Lung (tissue), 11 donors: ENCODE measurements at regions not wholly inside any gene's neighbourhood (a gene's known extent, or its start where the extent isn't known, plus 50 kb on each side); places are given as distances from the start of the nearest gene placed in this dataset.

ENCODE experiments used
- ATAC-seq: fragments of 200-7000 bp; cut with Tn5 transposase; one replicate; pipeline ENCODE4 v1.9.1; 2020; ENCODE audit warnings: moderate number of reproducible peaks; ENCODE audit not compliant: insufficient read depth, low FRiP score
- DNase-seq, 3 donors: peaks; one replicate each; pipeline ENCODE4 v3.0.0-alpha.2; 2013 to 2017
- H3K27ac ChIP-seq, 2 donors: one replicate each; pipeline ENCODE4 v1.5.1; 2013; ENCODE audit warnings: mild to moderate bottlenecking in 2 of 2, moderate library complexity in 2 of 2, control low read depth in 1 of 2, inconsistent platforms in 1 of 2, low read depth in 1 of 2, low read length in 1 of 2
- H3K27me3 ChIP-seq, 3 donors: one replicate each; pipeline ENCODE4 v1.5.1; 2013; ENCODE audit warnings: low read length in 2 of 3; ENCODE audit not compliant: control insufficient read depth in 3 of 3, insufficient read depth in 3 of 3
- H3K36me3 ChIP-seq, 4 donors: one replicate each; pipeline ENCODE4 v1.5.1; 2013; ENCODE audit warnings: low read length in 4 of 4, mild to moderate bottlenecking in 1 of 4, moderate library complexity in 1 of 4; ENCODE audit not compliant: control insufficient read depth in 4 of 4, insufficient read depth in 4 of 4
- H3K4me1 ChIP-seq, 5 donors: one replicate each; pipeline ENCODE4 v1.5.1; 2013; ENCODE audit warnings: low read length in 5 of 5, mild to moderate bottlenecking in 2 of 5, moderate library complexity in 1 of 5; ENCODE audit not compliant: control insufficient read depth in 5 of 5, insufficient read depth in 5 of 5
- H3K4me3 ChIP-seq: one replicate; pipeline ENCODE4 v1.5.1; 2013; ENCODE audit warnings: mild to moderate bottlenecking, control low read depth, moderate library complexity
- H3K9ac ChIP-seq, 2 donors: one replicate each; pipeline ENCODE4 v1.5.1; 2013; ENCODE audit warnings: low read length in 2 of 2, control low read depth in 1 of 2; ENCODE audit not compliant: insufficient read depth in 1 of 2
- H3K9me3 ChIP-seq, 4 donors: one replicate each; pipeline ENCODE4 v1.5.1; 2013; ENCODE audit warnings: low read length in 3 of 4, mild to moderate bottlenecking in 1 of 4, moderate library complexity in 1 of 4; ENCODE audit not compliant: control insufficient read depth in 4 of 4, insufficient read depth in 3 of 4
- WGBS, 2 donors: extraction: QIAGEN DNeasy Blood & Tissue Kit; methylation state at CpG; one replicate each; pipeline ENCODE4 v1.1.7; 2013; 5-methylcytosine and 5-hydroxymethylcytosine counted together
- TF ChIP-seq, protein P1 (sequence below): IDR thresholded peaks from 2 replicates; pipeline ENCODE4 v1.5.1; 2012; ENCODE audit warnings: mild to moderate bottlenecking; ENCODE audit errors: control extremely low read depth, extremely low read depth
- donor health status: control.
- donor health status: control.
- donor health status: Bipolar disorder and iron deficiency.
- donor health status: healthy.
- donor health status: DM: yes; HTN: yes; CAD: no.

GRCh38 chr2:128986026-128986715 is 667.5 kb upstream of the HS6ST1 start:
- Histone ChIP-seq H3K9ac (no peak overlapping the region), H3K27ac (no peak overlapping the region), H3K9me3 (no peaks in the 10 kb centered on the region), H3K36me3 (no peaks in the 10 kb centered on the region), H3K4me1 (no peaks in the 10 kb centered on the region), H3K4me3 (no peak overlapping the region), H3K27me3 (peaks cover 0 to 2% (median 0%) of the 10 kb centered on the region in 3 donors)
- TF ChIP-seq, protein P1, sequence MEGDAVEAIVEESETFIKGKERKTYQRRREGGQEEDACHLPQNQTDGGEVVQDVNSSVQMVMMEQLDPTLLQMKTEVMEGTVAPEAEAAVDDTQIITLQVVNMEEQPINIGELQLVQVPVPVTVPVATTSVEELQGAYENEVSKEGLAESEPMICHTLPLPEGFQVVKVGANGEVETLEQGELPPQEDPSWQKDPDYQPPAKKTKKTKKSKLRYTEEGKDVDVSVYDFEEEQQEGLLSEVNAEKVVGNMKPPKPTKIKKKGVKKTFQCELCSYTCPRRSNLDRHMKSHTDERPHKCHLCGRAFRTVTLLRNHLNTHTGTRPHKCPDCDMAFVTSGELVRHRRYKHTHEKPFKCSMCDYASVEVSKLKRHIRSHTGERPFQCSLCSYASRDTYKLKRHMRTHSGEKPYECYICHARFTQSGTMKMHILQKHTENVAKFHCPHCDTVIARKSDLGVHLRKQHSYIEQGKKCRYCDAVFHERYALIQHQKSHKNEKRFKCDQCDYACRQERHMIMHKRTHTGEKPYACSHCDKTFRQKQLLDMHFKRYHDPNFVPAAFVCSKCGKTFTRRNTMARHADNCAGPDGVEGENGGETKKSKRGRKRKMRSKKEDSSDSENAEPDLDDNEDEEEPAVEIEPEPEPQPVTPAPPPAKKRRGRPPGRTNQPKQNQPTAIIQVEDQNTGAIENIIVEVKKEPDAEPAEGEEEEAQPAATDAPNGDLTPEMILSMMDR, result no peak
- DNase-seq, result peak in 2 of 3 donors; percentile 3 to 22
- 34 to 52% methylated on average over 7 of the region's 7 CpGs for WGBS, 2 donors
- no peak for ATAC-seq

DNA sequence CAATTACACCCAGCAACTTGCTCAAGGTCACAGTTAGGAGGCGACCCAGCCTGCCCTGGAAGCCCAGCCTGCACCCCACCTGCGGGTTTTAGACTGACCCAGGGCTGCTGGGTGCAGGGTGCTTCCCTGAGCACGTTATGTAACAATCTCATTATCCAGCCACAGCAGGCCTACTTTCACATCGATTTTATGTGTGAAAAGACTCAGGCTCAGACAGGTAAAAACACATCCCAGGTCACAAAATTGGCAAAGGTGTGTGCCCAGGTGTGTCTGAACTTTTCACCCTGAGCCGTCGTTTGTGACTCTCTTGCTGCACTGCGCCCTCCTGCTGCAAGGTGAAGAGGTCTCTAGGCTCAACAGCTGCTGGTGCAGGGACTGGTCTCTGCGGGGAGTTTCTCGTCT is 668.2 kb upstream of the HS6ST1 start:
- WGBS, 2 donors, result 76 to 80% methylated on average over 9 of the region's 9 CpGs
- Histone ChIP-seq H3K4me1 (no peaks in the 10 kb centered on the region), H3K9ac (no peak overlapping the region), H3K27me3 (peaks cover 0 to 2% (median 0%) of the 10 kb centered on the region in 3 donors), H3K4me3 (no peak overlapping the region), H3K27ac (no peak overlapping the region), H3K36me3 (no peaks in the 10 kb centered on the region), H3K9me3 (no peaks in the 10 kb centered on the region)
- DNase-seq, result no peak
- ATAC-seq, result no peak
- TF ChIP-seq, protein P1, result no peak

DNA sequence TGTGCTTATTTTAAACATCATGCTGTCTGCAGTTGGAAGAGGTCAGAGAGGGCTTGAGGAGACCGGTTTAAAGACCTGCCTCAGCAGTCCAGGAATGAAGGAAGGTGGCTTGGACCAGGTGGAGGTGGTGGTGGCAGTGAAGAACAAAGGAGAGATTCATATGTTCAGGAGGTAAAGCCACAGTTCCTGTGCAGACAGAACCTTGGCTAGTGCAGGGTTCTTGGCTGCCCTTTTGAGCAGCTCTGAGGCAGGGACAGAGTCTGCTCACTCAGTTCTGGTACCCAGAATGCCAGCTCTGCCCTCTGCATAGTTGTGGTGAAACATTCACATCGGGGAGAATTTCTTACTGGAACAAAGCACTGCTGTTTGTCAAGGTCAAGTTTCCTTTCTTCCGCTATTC is 669.7 kb upstream of the HS6ST1 start:
- ATAC-seq, result no peak
- no peaks in the 10 kb centered on the region for H3K9me3 ChIP-seq
- TF ChIP-seq, protein P1, result no peak
- 74 to 80% methylated on average over 3 of the region's 3 CpGs for WGBS, 2 donors
- H3K4me3 ChIP-seq, result no peak overlapping the region
- H3K36me3 ChIP-seq, result no peaks in the 10 kb centered on the region
- H3K27me3 ChIP-seq, result peaks cover 0 to 2% (median 0%) of the 10 kb centered on the region in 3 donors
- no peak overlapping the region for H3K27ac ChIP-seq
- H3K4me1 ChIP-seq, result no peaks in the 10 kb centered on the region
- H3K9ac ChIP-seq, result no peak overlapping the region
- DNase-seq, result no peak

DNA sequence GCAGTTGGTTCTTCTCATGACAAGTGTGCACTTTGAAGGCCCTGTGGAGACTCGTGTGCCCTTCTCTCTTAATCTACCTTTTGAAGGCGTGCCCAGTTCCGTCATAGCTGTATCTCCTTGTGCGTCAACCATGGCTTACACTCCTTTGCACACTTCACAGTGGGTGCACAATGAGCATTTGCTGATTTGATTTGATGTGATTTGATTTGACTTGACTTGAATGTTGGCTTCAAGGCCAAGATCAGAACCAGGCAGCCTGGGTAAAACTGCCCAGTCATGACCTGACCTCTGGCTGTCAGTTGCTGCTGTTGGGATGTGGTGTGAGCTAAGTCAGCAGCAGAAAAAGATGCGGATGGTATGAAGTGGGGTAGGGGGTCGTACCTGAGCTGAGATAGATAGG is 670.3 kb upstream of the HS6ST1 start:
- H3K9ac ChIP-seq, result no peak overlapping the region

More for the DNA sequence above, 670.3 kb upstream of the HS6ST1 start:
- DNase-seq, result no peak
- Histone ChIP-seq H3K27ac (no peak overlapping the region), H3K4me1 (no peaks in the 10 kb centered on the region), H3K9me3 (no peaks in the 10 kb centered on the region), H3K4me3 (no peak overlapping the region), H3K27me3 (peaks cover 0 to 2% (median 0%) of the 10 kb centered on the region in 3 donors), H3K36me3 (no peaks in the 10 kb centered on the region)
- 81 to 88% methylated on average over 6 of the region's 6 CpGs for WGBS, 2 donors
- ATAC-seq, result no peak
- TF ChIP-seq, protein P1, result no peak
